Large intestine (tissue), 3 donors: ENCODE measurements at regions not wholly inside any gene's neighbourhood (a gene's known extent, or its start where the extent isn't known, plus 50 kb on each side); places are given as distances from the start of the nearest gene placed in this dataset.

ENCODE experiments used
- DNase-seq, 2 donors: peaks; one replicate each; pipeline versions ENCODE4 v3.0.0 to v3.0.0-alpha.2; 2013
- H3K27ac ChIP-seq: one replicate; pipeline ENCODE4 v1.5.1; 2013; ENCODE audit warnings: low read length
- H3K27me3 ChIP-seq: 2 replicates; pipeline ENCODE4 v1.6.1; 2013; ENCODE audit warnings: low read length; ENCODE audit not compliant: control insufficient read depth, insufficient read depth
- H3K36me3 ChIP-seq: 2 replicates; pipeline ENCODE4 v1.6.1; 2013; ENCODE audit warnings: low read length; ENCODE audit not compliant: control insufficient read depth, insufficient read depth
- H3K4me1 ChIP-seq: one replicate; pipeline ENCODE4 v1.6.1; 2013; ENCODE audit warnings: low read length; ENCODE audit not compliant: control insufficient read depth, insufficient read depth
- H3K4me3 ChIP-seq: one replicate; pipeline ENCODE4 v1.5.1; 2013; ENCODE audit warnings: low read length
- H3K9me3 ChIP-seq: one replicate; pipeline ENCODE4 v1.6.1; 2013; ENCODE audit warnings: mild to moderate bottlenecking, low read depth, low read length, moderate library complexity; ENCODE audit not compliant: control insufficient read depth
- WGBS: methylation state at CpG from one replicate; pipeline ENCODE4 v1.1.5; 2013; ENCODE audit warnings: low lambda C conversion rate; ENCODE audit not compliant: insufficient coverage; 5-methylcytosine and 5-hydroxymethylcytosine counted together

GRCh38 chr5:68479524-68479923 is 264.0 kb downstream of the PIK3R1 start:
- Histone ChIP-seq H3K4me3 (no peak overlapping the region), H3K4me1 (no peaks in the 10 kb centered on the region), H3K36me3 (no peaks in the 10 kb centered on the region), H3K27ac (no peak overlapping the region), H3K27me3 (no peaks in the 10 kb centered on the region), H3K9me3 (no peaks in the 10 kb centered on the region)
- DNase-seq: no peak
- no CpG with 5 or more reads among the region's 2 CpGs for WGBS

- Histone ChIP-seq H3K27ac (no peak overlapping the region), H3K4me1 (no peaks in the 10 kb centered on the region), H3K27me3 (no peaks in the 10 kb centered on the region), H3K9me3 (no peaks in the 10 kb centered on the region), H3K4me3 (no peak overlapping the region), H3K36me3 (no peaks in the 10 kb centered on the region)
- no peak for DNase-seq
- WGBS: no CpG with 5 or more reads among the region's 4 CpGs
Measured at GRCh38 chr5:68480335-68480940, 264.9 kb downstream of the PIK3R1 start.

GRCh38 chr5:68482199-68482598 is 266.6 kb downstream of the PIK3R1 start:
- H3K4me3 ChIP-seq: no peak overlapping the region
- WGBS: no CpG with 5 or more reads among the region's 2 CpGs
- H3K36me3 ChIP-seq: no peaks in the 10 kb centered on the region
- H3K9me3 ChIP-seq: no peaks in the 10 kb centered on the region
- DNase-seq: no peak
- H3K4me1 ChIP-seq: no peaks in the 10 kb centered on the region
- H3K27ac ChIP-seq: no peak overlapping the region
- no peaks in the 10 kb centered on the region for H3K27me3 ChIP-seq

DNA sequence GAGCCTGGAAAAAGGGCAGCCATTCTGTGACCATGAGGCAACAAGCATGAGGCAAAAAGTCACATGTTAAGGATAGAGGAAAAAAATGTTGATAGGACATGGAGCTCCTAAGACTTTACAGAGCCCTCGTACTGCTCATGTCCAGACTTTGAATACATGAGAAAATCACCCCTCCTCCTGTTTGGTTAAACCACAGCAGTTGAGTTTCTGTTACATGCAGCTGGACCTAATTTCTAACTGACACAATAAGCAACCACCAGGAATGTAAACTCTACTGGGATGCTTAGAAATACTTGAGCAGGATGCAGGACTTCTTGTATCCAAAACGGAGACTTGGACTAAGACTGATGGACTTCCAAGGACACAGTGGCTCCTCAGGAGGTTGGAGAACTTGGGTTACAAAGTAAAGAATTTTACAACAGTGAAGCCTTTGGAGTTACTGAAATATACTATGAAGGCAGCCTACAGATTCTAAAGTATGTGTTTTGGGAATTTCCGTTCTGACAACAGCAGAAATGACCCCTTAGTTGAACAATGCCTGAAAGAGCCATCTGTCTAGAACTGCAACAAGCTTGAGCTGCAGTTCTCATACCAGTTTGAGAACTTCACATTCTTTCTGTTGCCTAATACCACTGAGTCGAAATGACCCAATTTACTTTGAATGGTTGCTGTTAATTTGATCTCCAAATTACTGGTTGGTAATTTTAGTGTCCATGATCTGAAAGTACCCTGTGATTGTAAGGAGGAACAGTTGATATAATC is 268.9 kb downstream of the PIK3R1 start:
- Histone ChIP-seq H3K4me1 (no peaks in the 10 kb centered on the region), H3K36me3 (no peaks in the 10 kb centered on the region)
- DNase-seq: peak in 1 of 2 donors; percentile 21

GRCh38 chr5:68489556-68489955 is 274.0 kb downstream of the PIK3R1 start:
- Histone ChIP-seq H3K36me3 (no peaks in the 10 kb centered on the region), H3K27ac (no peak overlapping the region), H3K27me3 (no peaks in the 10 kb centered on the region), H3K9me3 (no peaks in the 10 kb centered on the region), H3K4me3 (no peak overlapping the region), H3K4me1 (no peaks in the 10 kb centered on the region)
- WGBS: 100% methylated on average over 1 of the region's 1 CpG
- DNase-seq: no peak

More for the DNA sequence above, 268.9 kb downstream of the PIK3R1 start:
- 100% methylated on average over 1 of the region's 4 CpGs for WGBS
- Histone ChIP-seq H3K9me3 (no peaks in the 10 kb centered on the region), H3K27me3 (no peaks in the 10 kb centered on the region), H3K4me3 (no peak overlapping the region), H3K27ac (no peak overlapping the region)

- WGBS: no CpG with 5 or more reads among the region's 2 CpGs
Measured at GRCh38 chr5:68490406-68490805, 274.9 kb downstream of the PIK3R1 start.

DNA sequence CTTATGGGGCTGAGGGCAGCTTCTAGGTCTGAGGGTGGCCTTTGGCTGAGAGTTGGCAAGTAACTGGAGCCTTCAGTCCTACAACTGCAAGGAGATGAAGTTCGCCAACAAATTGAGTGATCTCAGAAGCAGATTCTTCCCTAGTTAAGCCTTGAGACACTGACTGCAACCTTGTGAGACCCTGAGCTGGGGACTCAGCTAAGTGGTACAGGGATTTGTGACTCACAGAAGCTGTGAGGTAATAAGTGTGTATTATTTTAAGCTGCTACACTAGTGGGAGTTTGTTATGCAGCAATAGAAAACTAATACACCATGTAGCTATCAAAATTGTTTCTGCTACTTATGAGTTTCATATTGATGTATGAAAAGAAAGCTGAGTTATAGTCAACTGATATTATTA is 279.2 kb downstream of the PIK3R1 start:
- H3K27ac ChIP-seq: no peak overlapping the region
- no peaks in the 10 kb centered on the region for H3K27me3 ChIP-seq
- H3K36me3 ChIP-seq: no peaks in the 10 kb centered on the region
- no peaks in the 10 kb centered on the region for H3K4me1 ChIP-seq
- peaks cover 6% of the 10 kb centered on the region for H3K9me3 ChIP-seq
- no CpG with 5 or more reads among the region's 1 CpG for WGBS
- no peak for DNase-seq
- H3K4me3 ChIP-seq: no peak overlapping the region

More at GRCh38 chr5:68490406-68490805, 274.9 kb downstream of the PIK3R1 start:
- Histone ChIP-seq H3K4me3 (no peak overlapping the region), H3K9me3 (no peaks in the 10 kb centered on the region), H3K27me3 (no peaks in the 10 kb centered on the region), H3K27ac (no peak overlapping the region), H3K4me1 (no peaks in the 10 kb centered on the region), H3K36me3 (no peaks in the 10 kb centered on the region)
- no peak for DNase-seq

GRCh38 chr5:68499987-68500386 is 284.4 kb downstream of the PIK3R1 start:
- 83% methylated on average over 1 of the region's 4 CpGs for WGBS
- no peak for DNase-seq

GRCh38 chr5:68500813-68501212 is 285.3 kb downstream of the PIK3R1 start:
- Histone ChIP-seq H3K36me3 (no peaks in the 10 kb centered on the region), H3K9me3 (peaks cover 6% of the 10 kb centered on the region), H3K4me1 (peaks cover 7% of the 10 kb centered on the region), H3K27me3 (no peaks in the 10 kb centered on the region), H3K4me3 (no peak overlapping the region), H3K27ac (no peak overlapping the region)
- no peak for DNase-seq
- WGBS: 100% methylated on average over 4 of the region's 6 CpGs

More at GRCh38 chr5:68499987-68500386, 284.4 kb downstream of the PIK3R1 start:
- Histone ChIP-seq H3K27ac (no peak overlapping the region), H3K27me3 (no peaks in the 10 kb centered on the region), H3K9me3 (peaks cover 6% of the 10 kb centered on the region), H3K36me3 (no peaks in the 10 kb centered on the region), H3K4me3 (no peak overlapping the region), H3K4me1 (peaks cover under 1% of the 10 kb centered on the region)

DNA sequence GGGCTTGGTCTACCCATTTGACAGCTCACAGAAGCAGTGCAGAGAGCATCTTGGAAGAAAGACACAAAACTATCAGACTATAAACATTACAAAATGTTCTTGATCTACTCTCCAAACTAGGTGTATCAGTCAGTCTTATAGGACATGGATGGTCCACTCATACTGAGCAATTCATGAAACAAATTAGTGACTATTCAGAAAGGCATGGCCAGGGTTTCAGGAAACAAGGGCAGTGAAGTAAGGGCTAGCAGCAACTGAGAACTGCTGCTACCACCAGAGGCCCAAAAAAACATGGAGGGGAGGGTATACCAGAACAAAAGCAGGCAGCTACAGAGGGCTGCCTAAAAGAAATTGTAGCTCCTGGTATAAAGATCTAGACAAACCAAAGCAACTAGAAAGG is 287.0 kb downstream of the PIK3R1 start:
- Histone ChIP-seq H3K27me3 (no peaks in the 10 kb centered on the region), H3K27ac (no peak overlapping the region), H3K36me3 (no peaks in the 10 kb centered on the region), H3K4me3 (no peak overlapping the region), H3K9me3 (peaks cover 6% of the 10 kb centered on the region), H3K4me1 (peaks cover 16% of the 10 kb centered on the region)
- no peak for DNase-seq

- peaks cover 4% of the 10 kb centered on the region for H3K9me3 ChIP-seq
- peaks cover 16% of the 10 kb centered on the region for H3K4me1 ChIP-seq
- no peak overlapping the region for H3K27ac ChIP-seq
- DNase-seq: no peak
- no peak overlapping the region for H3K4me3 ChIP-seq
- no peaks in the 10 kb centered on the region for H3K36me3 ChIP-seq
- no peaks in the 10 kb centered on the region for H3K27me3 ChIP-seq
Measured at GRCh38 chr5:68504306-68504705, 288.8 kb downstream of the PIK3R1 start.
